Neural cell (in vitro differentiated cells): ENCODE measurements at regions not wholly inside any gene's neighbourhood (a gene's known extent, or its start where the extent isn't known, plus 50 kb on each side); places are given as distances from the start of the nearest gene placed in this dataset.

Experiments used
- CTCF ChIP-seq: fragments of 450-650 bp; IDR thresholded peaks from 2 replicates; pipeline ENCODE4 v1.5.1; 2014; ENCODE audit warnings: antibody characterized with exemption, mild to moderate bottlenecking, moderate library complexity; ENCODE audit not compliant: poor library complexity, severe bottlenecking
- REST ChIP-seq: IDR thresholded peaks from 2 replicates; pipeline ENCODE4 v1.6.1; 2012; ENCODE audit warnings: borderline replicate concordance

- TF ChIP-seq CTCF (no peak), REST (no peak)
Measured at GRCh38 chr4:18511727-18512126, 490.2 kb upstream of the LCORL start.
